AG09309 (cell line): ENCODE measurements at regions not wholly inside any gene's neighbourhood (a gene's known extent, or its start where the extent isn't known, plus 50 kb on each side); places are given as distances from the start of the nearest gene placed in this dataset.

Experiments
- DNase-seq: peaks from one replicate; pipeline ENCODE4 v3.0.0-alpha.2; 2010; ENCODE audit warnings: low read depth
- H3K4me3 ChIP-seq: 2 replicates; pipeline ENCODE4 v1.5.1; 2011; ENCODE audit warnings: mild to moderate bottlenecking, low read depth, low read length, moderate library complexity; ENCODE audit not compliant: control insufficient read depth
- TF ChIP-seq, protein P1 (sequence below): IDR thresholded peaks from 2 replicates; pipeline ENCODE4 v1.5.1; 2011; ENCODE audit warnings: mild to moderate bottlenecking, low read depth, low read length, inconsistent platforms; ENCODE audit not compliant: insufficient read depth, control insufficient read depth; ENCODE audit errors: missing control alignments

- DNase-seq = no peak
- TF ChIP-seq, protein P1, sequence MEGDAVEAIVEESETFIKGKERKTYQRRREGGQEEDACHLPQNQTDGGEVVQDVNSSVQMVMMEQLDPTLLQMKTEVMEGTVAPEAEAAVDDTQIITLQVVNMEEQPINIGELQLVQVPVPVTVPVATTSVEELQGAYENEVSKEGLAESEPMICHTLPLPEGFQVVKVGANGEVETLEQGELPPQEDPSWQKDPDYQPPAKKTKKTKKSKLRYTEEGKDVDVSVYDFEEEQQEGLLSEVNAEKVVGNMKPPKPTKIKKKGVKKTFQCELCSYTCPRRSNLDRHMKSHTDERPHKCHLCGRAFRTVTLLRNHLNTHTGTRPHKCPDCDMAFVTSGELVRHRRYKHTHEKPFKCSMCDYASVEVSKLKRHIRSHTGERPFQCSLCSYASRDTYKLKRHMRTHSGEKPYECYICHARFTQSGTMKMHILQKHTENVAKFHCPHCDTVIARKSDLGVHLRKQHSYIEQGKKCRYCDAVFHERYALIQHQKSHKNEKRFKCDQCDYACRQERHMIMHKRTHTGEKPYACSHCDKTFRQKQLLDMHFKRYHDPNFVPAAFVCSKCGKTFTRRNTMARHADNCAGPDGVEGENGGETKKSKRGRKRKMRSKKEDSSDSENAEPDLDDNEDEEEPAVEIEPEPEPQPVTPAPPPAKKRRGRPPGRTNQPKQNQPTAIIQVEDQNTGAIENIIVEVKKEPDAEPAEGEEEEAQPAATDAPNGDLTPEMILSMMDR = no peak
- H3K4me3 ChIP-seq = no peak overlapping the region
Observed at GRCh38 chr13:71327266-71327665, 539.7 kb downstream of the DACH1 start.

DNA sequence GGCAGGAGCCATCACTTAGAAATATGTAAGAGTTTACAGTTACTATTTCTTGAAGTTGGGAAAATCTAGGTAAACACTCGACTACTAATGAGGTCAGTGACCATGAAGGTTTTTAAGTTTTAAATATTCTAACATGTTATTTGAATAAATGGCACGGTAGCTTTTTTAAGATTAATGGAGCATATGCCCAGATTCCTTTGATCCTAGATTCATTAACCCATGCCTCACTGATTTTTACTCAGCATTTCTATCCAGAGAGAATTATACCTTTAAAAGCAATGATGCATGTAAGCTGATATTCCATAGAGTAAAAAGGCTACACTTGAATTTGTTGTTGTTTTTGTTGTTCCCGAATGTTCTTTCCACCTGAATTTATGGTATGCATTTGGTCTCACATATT lies 541.4 kb downstream of the DACH1 start:
- TF ChIP-seq, protein P1 = no peak
- DNase-seq = no peak
- H3K4me3 ChIP-seq = no peak overlapping the region

DNA sequence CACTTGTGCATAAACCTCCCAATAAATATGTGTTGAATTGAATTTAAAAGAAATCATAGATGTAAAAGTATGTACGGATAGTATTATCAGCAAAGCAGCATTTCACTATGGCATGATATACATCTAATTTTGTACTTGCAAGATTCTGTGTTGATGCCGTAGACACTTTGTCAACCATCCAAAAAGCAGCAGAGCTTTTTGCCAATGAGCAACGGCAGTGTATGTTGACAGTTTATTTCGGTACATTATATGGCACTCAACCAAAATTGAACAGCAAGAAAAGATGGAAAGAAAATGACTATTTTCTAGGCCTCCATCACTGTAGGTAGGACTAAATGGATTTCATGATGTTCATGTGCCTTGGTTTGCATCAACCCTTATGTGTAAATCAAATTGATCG lies 543.7 kb downstream of the DACH1 start:
- H3K4me3 ChIP-seq = no peak overlapping the region
- TF ChIP-seq, protein P1 = no peak
- no peak for DNase-seq

DNA sequence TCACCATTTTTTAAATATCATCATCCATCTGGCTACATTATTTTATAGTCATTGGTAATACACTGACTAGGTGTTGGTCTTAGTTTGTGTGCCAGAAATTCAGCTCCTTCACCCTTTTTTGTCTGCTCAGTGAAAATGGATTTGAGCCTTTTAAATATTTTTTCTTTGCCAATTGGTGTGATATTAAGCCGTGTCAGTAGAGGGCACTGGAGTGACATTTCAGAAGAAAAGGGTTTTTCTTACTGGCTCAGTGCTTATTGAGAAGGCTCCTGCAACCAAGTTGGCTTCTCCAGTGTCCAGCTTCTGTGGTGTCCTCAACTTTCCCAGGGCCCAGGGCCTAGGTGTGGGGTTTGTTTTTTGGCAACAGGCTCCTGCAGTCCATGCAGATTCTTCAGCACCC lies 546.6 kb downstream of the DACH1 start:
- no peak overlapping the region for H3K4me3 ChIP-seq
- TF ChIP-seq, protein P1 = no peak
- no peak for DNase-seq

- TF ChIP-seq, protein P1 = no peak
- DNase-seq = no peak
- H3K4me3 ChIP-seq = no peak overlapping the region
Observed at GRCh38 chr13:71316792-71317363, 550.1 kb downstream of the DACH1 start.

DNA sequence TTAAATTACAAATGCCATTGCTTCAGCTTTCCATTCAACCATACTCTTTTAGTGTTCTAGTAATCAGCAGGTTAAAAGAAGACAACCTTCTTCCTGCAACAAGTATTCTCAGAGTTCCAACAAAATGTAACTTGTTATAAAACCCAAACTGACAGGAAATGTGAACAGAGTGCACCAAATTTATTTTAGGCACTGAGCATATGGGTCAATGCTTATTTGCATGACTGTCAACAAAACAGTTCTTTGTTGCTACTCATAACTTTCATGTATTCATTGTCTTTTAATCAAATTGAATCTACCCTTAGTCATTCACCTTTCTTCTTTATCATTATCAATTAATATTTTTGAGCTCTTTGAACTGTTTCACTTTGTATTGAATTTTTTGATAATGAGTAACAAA lies 554.1 kb downstream of the DACH1 start:
- no peak overlapping the region for H3K4me3 ChIP-seq
- TF ChIP-seq, protein P1 = no peak
- no peak for DNase-seq

DNA sequence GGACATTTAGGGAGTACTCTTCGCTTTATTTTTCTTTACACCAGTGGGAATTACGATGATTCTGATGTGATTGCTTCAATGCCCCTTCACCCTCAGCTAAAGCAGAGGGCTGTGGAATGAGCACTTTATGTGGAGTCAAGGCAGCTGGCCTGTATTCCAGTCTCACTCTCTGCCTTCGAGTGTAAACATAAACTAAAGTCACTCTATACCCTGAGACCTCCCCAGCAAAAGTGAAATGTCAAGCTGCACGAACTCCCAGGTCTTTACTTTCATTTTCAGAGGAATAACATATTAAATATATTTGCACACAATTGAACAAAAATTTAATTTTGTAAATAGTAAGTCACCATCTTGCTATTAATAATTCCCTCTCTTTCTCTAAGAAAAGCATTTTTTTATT lies 557.1 kb downstream of the DACH1 start:
- H3K4me3 ChIP-seq = no peak overlapping the region
- DNase-seq = no peak
- TF ChIP-seq, protein P1 = no peak
